ENCODE measurements at regions not wholly inside any gene's neighbourhood (a gene's known extent, or its start where the extent isn't known, plus 50 kb on each side); places are given as distances from the start of the nearest gene placed in this dataset.

GRCh38 chr5:13412040-13412595, 532.4 kb downstream of the DNAH5 start:
- Mint-ChIP-seq H3K27ac (no peak overlapping the region), H3K36me3 (0 out of 2 replicates have a peak, but pooled peaks cover 4% of the 10 kb centered on the region), H3K27me3 (ENCODE audit: low read depth) (no peaks in the 10 kb centered on the region), H3K4me3 (no peak overlapping the region), H3K4me1 (peaks cover 11% of the 10 kb centered on the region), H3K9me3 (peaks cover 7% of the 10 kb centered on the region; the same call in 1 of the 2 replicates)
- CTCF ChIA-PET, result no interaction called here
- DNase-seq (ENCODE audit: low spot score) (no peak), ATAC-seq (no peak)
- TF ChIP-seq HMGXB4 (CRISPR knock-in tag; IDR thresholded peaks at IDR 0.05), result no peak
- no peak for TF ChIP-seq ZNF219 (CRISPR knock-in tag; IDR thresholded peaks at IDR 0.05; ENCODE audit: borderline replicate concordance)
- POLR2A ChIA-PET, result no interaction called here

GRCh38 chr5:13408616-13409015, 535.9 kb downstream of the DNAH5 start:
- no peaks in the 10 kb centered on the region for H3K9me3 Mint-ChIP-seq
- H3K27ac Mint-ChIP-seq, result no peak overlapping the region
- H3K4me3 Mint-ChIP-seq, result no peak overlapping the region
- H3K36me3 Mint-ChIP-seq, result no peaks in the 10 kb centered on the region
- no peaks in the 10 kb centered on the region for H3K27me3 Mint-ChIP-seq (ENCODE audit: low read depth)
- ATAC-seq, result no peak
- no peak for TF ChIP-seq ZNF423 (CRISPR knock-in tag; IDR thresholded peaks at IDR 0.05)
- no peak for TF ChIP-seq ARID4B (CRISPR knock-in tag; IDR thresholded peaks at IDR 0.05; ENCODE audit: borderline replicate concordance)
- TF ChIP-seq PRDM15 (CRISPR knock-in tag; IDR thresholded peaks at IDR 0.05), result no peak
- no peak for TF ChIP-seq IRF2 (CRISPR knock-in tag; IDR thresholded peaks at IDR 0.05; ENCODE audit: borderline replicate concordance, low read depth)
- TF ChIP-seq MLX (CRISPR knock-in tag; IDR thresholded peaks at IDR 0.05), result no peak
- TF ChIP-seq ZNF317 (CRISPR knock-in tag; IDR thresholded peaks at IDR 0.05; ENCODE audit: borderline replicate concordance, low read depth), result no peak
- TF ChIP-seq FOXP1 (CRISPR knock-in tag; IDR thresholded peaks at IDR 0.05; ENCODE audit: borderline replicate concordance), result no peak
- no peak for TF ChIP-seq FOXJ3 (CRISPR knock-in tag; IDR thresholded peaks at IDR 0.05; ENCODE audit: borderline replicate concordance)
- no peak for TF ChIP-seq ELF4 (CRISPR knock-in tag; IDR thresholded peaks at IDR 0.05; ENCODE audit: low read depth)
- TF ChIP-seq AFF4 (CRISPR knock-in tag; IDR thresholded peaks at IDR 0.05; ENCODE audit: borderline replicate concordance), result no peak
- TF ChIP-seq CREM (CRISPR knock-in tag; IDR thresholded peaks at IDR 0.05), result no peak
- no peak for TF ChIP-seq ATF1 (CRISPR knock-in tag; IDR thresholded peaks at IDR 0.05)
- TF ChIP-seq ZNF396 (CRISPR knock-in tag; IDR thresholded peaks at IDR 0.05; ENCODE audit: borderline replicate concordance), result no peak
- no peak for DNase-seq (ENCODE audit: low spot score)
- ChIA-PET POLR2A (no interaction called here), CTCF (no interaction called here)
- peaks cover 23% of the 10 kb centered on the region for H3K4me1 Mint-ChIP-seq

Data from WTC11 (cell line).